GM12875 (cell line): ENCODE measurements at regions not wholly inside any gene's neighbourhood (a gene's known extent, or its start where the extent isn't known, plus 50 kb on each side); places are given as distances from the start of the nearest gene placed in this dataset.

Experiments
- H3K4me3 ChIP-seq: one replicate; pipeline ENCODE4 v1.5.1; 2011; ENCODE audit warnings: low read depth, low read length, control low read depth
- TF ChIP-seq, protein P1 (sequence below): IDR thresholded peaks from 2 replicates; pipeline ENCODE4 v1.5.1; 2011; ENCODE audit warnings: low read depth, mild to moderate bottlenecking, control low read depth, inconsistent platforms, low read length, moderate library complexity, borderline replicate concordance; ENCODE audit not compliant: insufficient read depth

DNA sequence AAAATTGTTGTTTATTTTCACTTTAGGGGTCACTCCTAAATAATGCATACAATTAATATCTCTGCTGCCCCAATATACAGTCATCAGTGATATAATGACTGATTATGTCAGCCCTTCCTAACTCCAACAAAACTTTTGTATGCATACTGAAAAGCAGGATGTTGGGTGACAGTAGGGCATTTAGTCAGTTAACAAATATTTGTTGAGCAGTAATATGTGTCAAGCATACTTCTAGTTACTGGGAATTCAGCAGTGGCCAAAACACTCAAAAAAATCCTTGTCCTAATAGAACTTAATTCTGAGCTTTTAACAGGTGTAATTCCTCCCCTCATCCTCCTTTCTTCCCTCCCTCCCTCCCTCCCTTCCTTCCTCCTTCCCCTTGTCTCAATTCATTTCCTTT is 560.7 kb upstream of the KLHL1 start:
- no peak overlapping the region for H3K4me3 ChIP-seq
- TF ChIP-seq, protein P1, sequence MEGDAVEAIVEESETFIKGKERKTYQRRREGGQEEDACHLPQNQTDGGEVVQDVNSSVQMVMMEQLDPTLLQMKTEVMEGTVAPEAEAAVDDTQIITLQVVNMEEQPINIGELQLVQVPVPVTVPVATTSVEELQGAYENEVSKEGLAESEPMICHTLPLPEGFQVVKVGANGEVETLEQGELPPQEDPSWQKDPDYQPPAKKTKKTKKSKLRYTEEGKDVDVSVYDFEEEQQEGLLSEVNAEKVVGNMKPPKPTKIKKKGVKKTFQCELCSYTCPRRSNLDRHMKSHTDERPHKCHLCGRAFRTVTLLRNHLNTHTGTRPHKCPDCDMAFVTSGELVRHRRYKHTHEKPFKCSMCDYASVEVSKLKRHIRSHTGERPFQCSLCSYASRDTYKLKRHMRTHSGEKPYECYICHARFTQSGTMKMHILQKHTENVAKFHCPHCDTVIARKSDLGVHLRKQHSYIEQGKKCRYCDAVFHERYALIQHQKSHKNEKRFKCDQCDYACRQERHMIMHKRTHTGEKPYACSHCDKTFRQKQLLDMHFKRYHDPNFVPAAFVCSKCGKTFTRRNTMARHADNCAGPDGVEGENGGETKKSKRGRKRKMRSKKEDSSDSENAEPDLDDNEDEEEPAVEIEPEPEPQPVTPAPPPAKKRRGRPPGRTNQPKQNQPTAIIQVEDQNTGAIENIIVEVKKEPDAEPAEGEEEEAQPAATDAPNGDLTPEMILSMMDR, result no peak

- H3K4me3 ChIP-seq, result no peak overlapping the region
- TF ChIP-seq, protein P1, result no peak
These were observed 560.0 kb upstream of the KLHL1 start for GRCh38 chr13:70668293-70668692.

GRCh38 chr13:70666883-70667556 is 558.8 kb upstream of the KLHL1 start:
- TF ChIP-seq, protein P1, result no peak
- no peak overlapping the region for H3K4me3 ChIP-seq

GRCh38 chr13:70662231-70662940 is 554.1 kb upstream of the KLHL1 start:
- TF ChIP-seq, protein P1, result no peak
- H3K4me3 ChIP-seq, result no peak overlapping the region

- no peak overlapping the region for H3K4me3 ChIP-seq
- TF ChIP-seq, protein P1, result no peak
These were observed 535.8 kb upstream of the KLHL1 start for GRCh38 chr13:70644052-70644451.

DNA sequence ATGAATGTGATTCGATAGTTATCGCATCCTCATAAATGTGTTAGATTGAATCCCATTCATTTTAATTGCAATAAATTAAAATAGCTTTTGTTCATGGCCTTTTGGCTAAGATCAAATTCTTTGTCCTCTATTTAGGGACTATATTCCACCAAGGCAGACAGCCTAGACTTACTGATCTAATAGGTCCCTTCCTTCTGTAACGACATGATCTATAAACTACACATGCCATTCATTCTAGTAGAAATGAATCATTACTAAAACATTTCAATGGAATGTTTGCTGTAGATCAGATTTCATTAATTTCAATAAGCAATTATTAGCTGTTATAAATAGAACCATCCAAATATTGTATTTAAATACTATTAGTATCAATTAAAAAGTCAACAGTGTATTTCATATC is 526.6 kb upstream of the KLHL1 start:
- TF ChIP-seq, protein P1, result no peak
- no peak overlapping the region for H3K4me3 ChIP-seq

- H3K4me3 ChIP-seq, result no peak overlapping the region
- TF ChIP-seq, protein P1, result no peak
These were observed 522.0 kb upstream of the KLHL1 start for GRCh38 chr13:70630247-70630646.
